Esophagus squamous epithelium (tissue), 5 donors: ENCODE measurements at regions not wholly inside any gene's neighbourhood (a gene's known extent, or its start where the extent isn't known, plus 50 kb on each side); places are given as distances from the start of the nearest gene placed in this dataset.

Experiments used
- DNase-seq: peaks from one replicate; lab custom pipeline; 2025; lab: John Stamatoyannopoulos, UW
- H3K27ac ChIP-seq, 4 donors: fragments of 200-600 bp; sonication (generic); one replicate each; pipeline ENCODE4 v1.5.1; 2016 to 2019; ENCODE audit warnings: mild to moderate bottlenecking in 1 of 4
- H3K27me3 ChIP-seq, 4 donors: fragments of 200-600 bp; sonication (generic); 1 replicate in 3 of 4; 2 replicates in 1 of 4; pipeline versions ENCODE4 v1.5.1 to v1.6.0; 2017 to 2021; ENCODE audit warnings: antibody characterized with exemption in 1 of 4
- H3K36me3 ChIP-seq, 3 donors: fragments of 200-600 bp; sonication (generic); one replicate each; pipeline ENCODE4 v1.5.1; 2016 to 2019
- H3K4me1 ChIP-seq, 3 donors: fragments of 200-600 bp; sonication (generic); one replicate each; pipeline ENCODE4 v1.5.1; 2017 to 2019
- H3K4me3 ChIP-seq, 4 donors: fragments of 200-600 bp; sonication (generic); 1 replicate in 3 of 4; 2 replicates in 1 of 4; pipeline ENCODE4 v1.5.1; 2016 to 2019; ENCODE audit warnings: mild to moderate bottlenecking in 2 of 4, moderate library complexity in 1 of 4
- H3K9me3 ChIP-seq, 3 donors: fragments of 200-600 bp; sonication (generic); one replicate each; pipeline ENCODE4 v1.5.1; 2016 to 2019
- POLR2A ChIP-seq, 4 donors: fragments of 450-650 bp; IDR thresholded peaks; one replicate each; pipeline ENCODE4 v1.6.1; 2017; ENCODE audit warnings: antibody characterized with exemption in 4 of 4, mild to moderate bottlenecking in 4 of 4, moderate library complexity in 3 of 4
- WGBS, 2 donors: methylation state at CpG; one replicate each; pipeline ENCODE4 v1.1.5; 2018; 5-methylcytosine and 5-hydroxymethylcytosine counted together
- intact Hi-C: fragments of 100-400 bp; cut with DNase I; formaldehyde crosslinking; loops from one replicate; pipeline ENCODE4 v1.15.0; 2022
- TF ChIP-seq, protein P1 (sequence below), 6 experiments: fragments of 450-650 bp in 4 of 6; fragments of 200-600 bp in 2 of 6; sonication (generic) in 2 of 6; IDR thresholded peaks; one replicate each; pipeline ENCODE4 v1.5.1; 2016 to 2019; ENCODE audit warnings: antibody characterized with exemption in 6 of 6, mild to moderate bottlenecking in 4 of 6, moderate library complexity in 4 of 6
- donor health status: DM: yes; HTN: yes; CAD: no.

DNA sequence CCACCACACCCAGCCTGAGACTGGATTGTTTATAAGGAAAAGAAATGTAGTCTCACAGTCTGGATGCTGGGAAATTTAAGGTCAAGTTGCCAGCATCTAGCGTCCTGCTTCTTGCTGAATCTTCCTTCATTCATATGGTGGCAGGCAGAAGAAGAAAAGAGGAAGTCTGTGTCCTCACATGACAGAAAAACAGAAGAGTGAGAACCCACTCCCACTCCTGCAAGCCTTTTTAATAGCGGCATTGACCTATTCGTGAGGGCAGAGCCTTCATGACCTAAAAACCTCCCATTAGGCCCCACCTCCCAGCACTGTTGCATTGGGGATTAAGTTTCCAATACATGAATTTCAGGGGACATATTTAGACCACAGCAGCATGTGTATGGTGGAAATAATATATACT lies 160.8 kb upstream of the BMP2 start:
- H3K9me3 ChIP-seq, result no peaks in the 10 kb centered on the region
- intact Hi-C loops, result no loop called here
- no peaks in the 10 kb centered on the region for H3K4me1 ChIP-seq
- no peak for DNase-seq
- no peak for TF ChIP-seq POLR2A (IDR thresholded peaks at IDR 0.05)
- H3K36me3 ChIP-seq, result no peaks in the 10 kb centered on the region
- no peak overlapping the region for H3K4me3 ChIP-seq
- H3K27ac ChIP-seq, result no peak overlapping the region
- H3K27me3 ChIP-seq, result no peaks in the 10 kb centered on the region
- WGBS, 2 donors, result 90 to 92% methylated on average over 3 of the region's 3 CpGs

DNA sequence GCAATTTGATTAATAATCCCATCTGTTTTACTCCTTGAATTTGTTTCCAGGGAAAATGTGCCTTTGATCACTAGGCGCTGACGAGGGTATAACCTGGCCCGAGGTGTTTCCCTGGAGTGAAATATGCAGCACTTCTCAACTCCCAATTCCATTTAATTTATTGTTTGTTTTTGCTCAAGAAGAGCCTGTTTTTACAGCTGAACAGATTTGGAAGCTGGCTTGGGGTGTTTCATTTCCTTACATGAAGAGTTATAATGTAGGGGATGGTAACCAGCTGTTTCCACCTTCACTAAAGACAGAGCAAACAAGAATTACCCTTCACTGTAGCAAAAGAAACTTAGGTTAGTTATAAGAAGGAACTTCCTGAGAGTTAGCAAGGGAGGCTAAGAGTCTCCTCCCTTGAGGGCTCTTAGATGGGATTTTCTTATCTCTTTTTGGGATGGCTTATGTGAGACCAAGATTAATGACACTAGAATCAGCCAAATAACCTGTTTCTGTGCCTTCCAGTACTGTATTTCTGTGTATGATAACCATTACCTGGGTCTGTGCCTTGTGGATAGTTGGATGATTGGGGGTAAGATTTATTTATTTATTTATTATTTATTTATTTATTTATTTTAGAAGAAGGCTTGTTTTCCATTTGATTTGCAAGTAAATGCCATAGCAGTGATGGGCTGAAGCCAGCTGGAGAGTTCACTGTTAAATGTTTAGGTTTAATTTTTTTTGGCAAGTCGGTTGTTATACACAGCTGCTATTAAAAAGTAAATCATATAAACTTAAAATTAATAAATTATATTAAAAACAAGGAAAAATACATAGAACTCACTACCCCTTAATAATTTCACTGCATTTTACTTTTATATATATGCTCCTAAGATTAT lies 162.2 kb upstream of the BMP2 start:
- Histone ChIP-seq H3K4me1 (no peaks in the 10 kb centered on the region), H3K27ac (no peak overlapping the region), H3K27me3 (no peaks in the 10 kb centered on the region), H3K4me3 (no peak overlapping the region), H3K9me3 (no peaks in the 10 kb centered on the region), H3K36me3 (no peaks in the 10 kb centered on the region)
- DNase-seq, result no peak
- intact Hi-C loops, result no loop called here
- TF ChIP-seq, protein P1, sequence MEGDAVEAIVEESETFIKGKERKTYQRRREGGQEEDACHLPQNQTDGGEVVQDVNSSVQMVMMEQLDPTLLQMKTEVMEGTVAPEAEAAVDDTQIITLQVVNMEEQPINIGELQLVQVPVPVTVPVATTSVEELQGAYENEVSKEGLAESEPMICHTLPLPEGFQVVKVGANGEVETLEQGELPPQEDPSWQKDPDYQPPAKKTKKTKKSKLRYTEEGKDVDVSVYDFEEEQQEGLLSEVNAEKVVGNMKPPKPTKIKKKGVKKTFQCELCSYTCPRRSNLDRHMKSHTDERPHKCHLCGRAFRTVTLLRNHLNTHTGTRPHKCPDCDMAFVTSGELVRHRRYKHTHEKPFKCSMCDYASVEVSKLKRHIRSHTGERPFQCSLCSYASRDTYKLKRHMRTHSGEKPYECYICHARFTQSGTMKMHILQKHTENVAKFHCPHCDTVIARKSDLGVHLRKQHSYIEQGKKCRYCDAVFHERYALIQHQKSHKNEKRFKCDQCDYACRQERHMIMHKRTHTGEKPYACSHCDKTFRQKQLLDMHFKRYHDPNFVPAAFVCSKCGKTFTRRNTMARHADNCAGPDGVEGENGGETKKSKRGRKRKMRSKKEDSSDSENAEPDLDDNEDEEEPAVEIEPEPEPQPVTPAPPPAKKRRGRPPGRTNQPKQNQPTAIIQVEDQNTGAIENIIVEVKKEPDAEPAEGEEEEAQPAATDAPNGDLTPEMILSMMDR (IDR thresholded peaks at IDR 0.05), result no peak
- no peak for TF ChIP-seq POLR2A (IDR thresholded peaks at IDR 0.05)
- WGBS, 2 donors, result 63 to 64% methylated on average over 4 of the region's 4 CpGs

DNA sequence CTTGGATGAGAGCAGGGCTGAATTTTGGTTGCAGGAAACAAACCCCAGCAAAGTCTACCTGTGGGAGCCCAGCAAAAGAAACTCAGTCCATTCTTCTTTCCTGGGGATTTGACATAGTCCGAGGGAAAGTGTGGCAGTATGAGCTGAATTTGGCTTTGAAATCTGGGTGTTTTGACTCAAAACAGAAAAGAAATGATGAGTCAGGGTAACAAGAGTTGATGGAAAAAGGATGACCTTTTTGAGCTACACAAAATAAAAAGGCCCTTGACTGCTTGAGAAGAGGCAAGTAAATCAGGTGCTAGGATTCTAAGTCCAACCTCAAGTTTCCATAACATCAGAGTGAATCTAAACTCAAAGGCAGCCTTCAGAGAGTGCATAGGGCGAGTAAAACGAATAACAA lies 163.3 kb upstream of the BMP2 start:
- 66 to 80% methylated on average over 3 of the region's 3 CpGs for WGBS, 2 donors
- no peak for TF ChIP-seq POLR2A (IDR thresholded peaks at IDR 0.05)
- TF ChIP-seq, protein P1 (IDR thresholded peaks at IDR 0.05), result no peak

DNA sequence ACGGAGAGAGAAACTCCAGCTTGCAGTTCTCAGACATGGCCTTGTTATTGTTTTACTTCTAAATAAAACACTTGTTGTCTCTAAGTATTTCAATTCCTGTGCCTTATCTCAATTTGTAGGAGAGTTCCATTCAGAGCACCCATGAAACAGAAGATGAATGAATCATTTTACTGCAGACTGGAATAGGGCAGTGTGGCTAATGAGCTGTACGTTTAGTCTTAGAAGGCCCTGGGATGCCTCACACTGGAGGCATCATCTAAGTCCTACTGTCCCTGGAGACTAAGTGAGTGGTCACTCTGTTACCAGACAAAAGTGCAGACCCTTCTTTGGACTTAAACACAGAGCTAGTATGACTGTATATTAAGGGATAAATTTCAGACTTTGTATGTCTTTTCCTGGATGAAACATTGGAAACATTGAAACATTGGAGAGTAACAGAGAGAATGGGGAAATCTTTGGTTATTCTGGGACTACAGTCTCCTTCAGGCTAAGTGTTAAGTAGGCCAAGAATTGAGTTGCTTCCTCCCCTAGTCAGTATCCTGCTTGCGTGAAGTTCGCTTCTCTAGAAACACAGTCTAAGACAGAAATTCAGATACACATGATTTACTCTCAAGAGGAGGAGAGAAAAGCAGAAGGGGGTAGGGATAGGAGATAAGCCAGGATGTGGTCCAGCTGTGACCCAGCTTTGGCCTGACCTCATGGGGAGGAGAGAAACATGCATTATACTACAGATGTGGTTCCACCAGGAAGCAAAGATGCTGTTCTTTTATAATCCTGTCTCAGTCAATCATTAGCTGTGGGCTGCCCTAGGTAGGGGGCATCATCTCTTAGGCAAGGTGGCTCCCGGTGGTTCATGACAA lies 167.4 kb upstream of the BMP2 start:
- H3K4me1 ChIP-seq, result peaks cover 0 to 10% (median 4%) of the 10 kb centered on the region in 3 donors
- H3K9me3 ChIP-seq, result no peaks in the 10 kb centered on the region
- H3K4me3 ChIP-seq, result no peak overlapping the region
- H3K27me3 ChIP-seq, result no peaks in the 10 kb centered on the region
- H3K36me3 ChIP-seq, result no peaks in the 10 kb centered on the region
- DNase-seq, result no peak
- TF ChIP-seq, protein P1 (IDR thresholded peaks at IDR 0.05), result no peak
- no peak for TF ChIP-seq POLR2A (IDR thresholded peaks at IDR 0.05)
- H3K27ac ChIP-seq, result no peak overlapping the region
- intact Hi-C loops, result no loop called here
- WGBS, 2 donors, result 74 to 79% methylated on average over 5 of the region's 5 CpGs

More for the DNA sequence above, 163.3 kb upstream of the BMP2 start:
- Histone ChIP-seq H3K4me1 (no peaks in the 10 kb centered on the region), H3K9me3 (no peaks in the 10 kb centered on the region), H3K4me3 (no peak overlapping the region), H3K27ac (no peak overlapping the region), H3K36me3 (no peaks in the 10 kb centered on the region), H3K27me3 (no peaks in the 10 kb centered on the region)
- intact Hi-C loops, result no loop called here
- DNase-seq, result no peak

DNA sequence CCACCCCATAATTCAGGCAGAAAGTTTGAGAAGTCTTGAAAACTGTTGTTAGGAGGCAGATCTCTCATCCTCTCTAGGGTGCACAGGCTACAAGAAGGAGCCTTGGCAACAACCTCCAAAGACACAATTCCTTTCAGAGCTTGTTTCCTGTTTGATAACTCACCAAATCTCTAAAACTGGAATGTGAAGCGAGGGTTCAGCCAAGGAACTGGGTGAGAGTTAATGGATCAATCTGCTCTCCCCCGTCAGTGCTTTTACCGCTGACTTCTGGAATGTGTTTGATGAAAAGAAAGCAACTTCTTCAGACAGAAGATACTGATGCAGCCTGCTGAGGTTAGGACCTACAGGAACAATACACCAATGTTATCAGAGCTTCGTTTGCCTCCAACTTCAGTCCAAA lies 171.8 kb upstream of the BMP2 start:
- H3K9me3 ChIP-seq, result no peaks in the 10 kb centered on the region
- H3K27ac ChIP-seq, result peak overlapping the region in 3 of 4 donors; percentile 36 to 61 (median 50)
- 4 to 15% methylated on average over 4 of the region's 4 CpGs for WGBS, 2 donors
- TF ChIP-seq, protein P1 (IDR thresholded peaks at IDR 0.05), result no peak
- TF ChIP-seq POLR2A (IDR thresholded peaks at IDR 0.05), result no peak
- no peak for DNase-seq
- H3K27me3 ChIP-seq, result no peaks in the 10 kb centered on the region
- peaks cover 4 to 38% (median 7%) of the 10 kb centered on the region in 3 donors for H3K4me1 ChIP-seq
- intact Hi-C loops, result no loop called here
- no peaks in the 10 kb centered on the region for H3K36me3 ChIP-seq
- H3K4me3 ChIP-seq, result no peak overlapping the region
